ENCODE measurements at regions not wholly inside any gene's neighbourhood (a gene's known extent, or its start where the extent isn't known, plus 50 kb on each side); places are given as distances from the start of the nearest gene placed in this dataset.

DNA sequence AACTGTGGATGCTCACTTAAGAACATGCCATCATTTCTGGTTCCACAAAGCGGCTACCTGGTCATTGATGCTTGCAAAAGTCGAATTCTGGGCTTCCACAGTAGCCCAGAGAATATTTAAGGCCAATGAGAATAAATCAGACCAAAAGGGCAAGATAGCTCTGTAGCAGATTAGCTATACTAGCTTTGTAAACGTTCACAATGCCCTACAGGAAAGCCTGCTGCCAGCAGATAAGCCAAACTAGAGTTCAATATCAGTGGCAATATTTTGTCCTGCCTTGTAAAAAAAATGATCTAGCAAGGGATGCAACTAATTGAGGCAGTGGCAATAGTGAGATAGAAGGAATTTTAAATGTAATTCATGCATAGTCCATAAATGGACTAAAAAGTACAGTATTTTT, 387.7 kb upstream of the TEX13C start:
- H3K27ac Mint-ChIP-seq (ENCODE audit: unreplicated experiment): no peak overlapping the region
- no peak for DNase-seq (ENCODE audit: low read depth, low spot score)
- TF ChIP-seq, protein P1, sequence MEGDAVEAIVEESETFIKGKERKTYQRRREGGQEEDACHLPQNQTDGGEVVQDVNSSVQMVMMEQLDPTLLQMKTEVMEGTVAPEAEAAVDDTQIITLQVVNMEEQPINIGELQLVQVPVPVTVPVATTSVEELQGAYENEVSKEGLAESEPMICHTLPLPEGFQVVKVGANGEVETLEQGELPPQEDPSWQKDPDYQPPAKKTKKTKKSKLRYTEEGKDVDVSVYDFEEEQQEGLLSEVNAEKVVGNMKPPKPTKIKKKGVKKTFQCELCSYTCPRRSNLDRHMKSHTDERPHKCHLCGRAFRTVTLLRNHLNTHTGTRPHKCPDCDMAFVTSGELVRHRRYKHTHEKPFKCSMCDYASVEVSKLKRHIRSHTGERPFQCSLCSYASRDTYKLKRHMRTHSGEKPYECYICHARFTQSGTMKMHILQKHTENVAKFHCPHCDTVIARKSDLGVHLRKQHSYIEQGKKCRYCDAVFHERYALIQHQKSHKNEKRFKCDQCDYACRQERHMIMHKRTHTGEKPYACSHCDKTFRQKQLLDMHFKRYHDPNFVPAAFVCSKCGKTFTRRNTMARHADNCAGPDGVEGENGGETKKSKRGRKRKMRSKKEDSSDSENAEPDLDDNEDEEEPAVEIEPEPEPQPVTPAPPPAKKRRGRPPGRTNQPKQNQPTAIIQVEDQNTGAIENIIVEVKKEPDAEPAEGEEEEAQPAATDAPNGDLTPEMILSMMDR (conservative IDR thresholded peaks at IDR 0.05): no peak
- H3K4me1 Mint-ChIP-seq: peaks cover 3% of the 10 kb centered on the region
- no peak overlapping the region for H3K4me3 Mint-ChIP-seq
- H3K36me3 Mint-ChIP-seq (ENCODE audit: low read depth): no peaks in the 10 kb centered on the region
- no peaks in the 10 kb centered on the region for H3K9me3 Mint-ChIP-seq
- H3K27me3 Mint-ChIP-seq (ENCODE audit: low read depth): no peaks in the 10 kb centered on the region

DNA sequence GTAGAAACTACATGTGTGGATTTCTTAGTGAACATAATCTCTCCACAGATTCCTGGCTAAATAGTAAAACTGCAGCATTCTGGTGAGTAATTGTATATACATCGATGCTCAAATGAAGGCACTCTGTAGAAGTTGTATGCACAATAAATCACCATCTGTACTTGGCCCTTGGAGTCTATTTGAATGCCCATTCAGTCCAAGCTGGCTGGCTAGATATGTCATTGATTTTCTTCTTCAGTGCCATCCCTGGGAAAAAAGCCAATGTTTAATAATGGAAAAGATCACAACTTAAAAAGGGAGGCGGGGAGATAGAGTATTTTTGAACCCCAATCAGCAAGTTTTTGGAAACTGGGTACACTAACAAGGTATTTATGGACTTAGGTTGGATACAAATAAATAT, 381.0 kb upstream of the TEX13C start:
- DNase-seq (ENCODE audit: low read depth, low spot score): no peak
- TF ChIP-seq, protein P1 (conservative IDR thresholded peaks at IDR 0.05): no peak
- no peaks in the 10 kb centered on the region for H3K9me3 Mint-ChIP-seq
- H3K27me3 Mint-ChIP-seq (ENCODE audit: low read depth): no peaks in the 10 kb centered on the region
- no peak overlapping the region for H3K4me3 Mint-ChIP-seq
- no peak overlapping the region for H3K27ac Mint-ChIP-seq (ENCODE audit: unreplicated experiment)
- peaks cover 3% of the 10 kb centered on the region for H3K4me1 Mint-ChIP-seq
- H3K36me3 Mint-ChIP-seq (ENCODE audit: low read depth): no peaks in the 10 kb centered on the region

DNA sequence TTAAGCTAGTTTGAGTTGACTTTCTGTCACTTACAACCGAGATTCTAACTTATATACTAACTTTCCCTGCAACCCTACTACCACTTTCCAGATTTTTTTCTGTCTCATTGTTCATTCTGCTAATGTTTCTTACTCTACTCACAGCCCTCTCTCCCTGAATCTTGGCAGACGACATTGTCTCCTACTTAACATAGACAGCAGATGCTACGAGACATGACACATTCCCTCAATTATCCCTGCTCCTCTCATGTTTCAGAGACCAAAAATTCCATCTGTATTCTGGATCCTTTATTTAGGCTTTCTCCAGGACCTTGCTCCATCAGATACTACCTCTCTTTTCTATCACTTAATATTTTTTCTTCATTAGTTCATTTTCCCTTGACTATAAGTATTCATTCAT, 379.1 kb upstream of the TEX13C start:
- Mint-ChIP-seq H3K27ac (ENCODE audit: unreplicated experiment) (no peak overlapping the region), H3K36me3 (ENCODE audit: low read depth) (no peaks in the 10 kb centered on the region), H3K27me3 (ENCODE audit: low read depth) (no peaks in the 10 kb centered on the region), H3K9me3 (no peaks in the 10 kb centered on the region), H3K4me1 (no peaks in the 10 kb centered on the region), H3K4me3 (no peak overlapping the region)
- no peak for DNase-seq (ENCODE audit: low read depth, low spot score)
- TF ChIP-seq, protein P1 (conservative IDR thresholded peaks at IDR 0.05): no peak

DNA sequence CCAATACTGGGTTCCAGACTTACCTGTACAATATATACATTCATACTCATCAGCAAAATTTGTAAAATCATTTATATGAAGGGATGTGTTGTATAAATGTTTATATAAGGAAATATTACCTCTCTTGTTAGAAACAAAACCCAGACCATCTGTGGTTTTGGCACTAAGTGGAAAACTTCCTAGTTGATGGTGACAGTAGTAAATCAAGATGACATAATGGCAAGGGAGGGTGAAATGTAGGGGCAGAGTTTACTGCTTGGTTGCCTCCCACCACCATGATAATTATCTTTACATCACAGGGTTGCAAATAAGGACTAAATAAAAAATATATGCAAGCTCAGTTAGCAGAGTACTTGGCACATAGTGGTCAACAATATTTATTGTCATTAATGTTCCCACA, 365.3 kb upstream of the TEX13C start:
- no peak overlapping the region for H3K27ac Mint-ChIP-seq (ENCODE audit: unreplicated experiment)
- H3K4me1 Mint-ChIP-seq: peaks cover 8% of the 10 kb centered on the region
- H3K9me3 Mint-ChIP-seq: no peaks in the 10 kb centered on the region
- no peaks in the 10 kb centered on the region for H3K36me3 Mint-ChIP-seq (ENCODE audit: low read depth)
- DNase-seq (ENCODE audit: low read depth, low spot score): no peak
- TF ChIP-seq, protein P1 (conservative IDR thresholded peaks at IDR 0.05): no peak
- no peaks in the 10 kb centered on the region for H3K27me3 Mint-ChIP-seq (ENCODE audit: low read depth)
- H3K4me3 Mint-ChIP-seq: no peak overlapping the region

DNA sequence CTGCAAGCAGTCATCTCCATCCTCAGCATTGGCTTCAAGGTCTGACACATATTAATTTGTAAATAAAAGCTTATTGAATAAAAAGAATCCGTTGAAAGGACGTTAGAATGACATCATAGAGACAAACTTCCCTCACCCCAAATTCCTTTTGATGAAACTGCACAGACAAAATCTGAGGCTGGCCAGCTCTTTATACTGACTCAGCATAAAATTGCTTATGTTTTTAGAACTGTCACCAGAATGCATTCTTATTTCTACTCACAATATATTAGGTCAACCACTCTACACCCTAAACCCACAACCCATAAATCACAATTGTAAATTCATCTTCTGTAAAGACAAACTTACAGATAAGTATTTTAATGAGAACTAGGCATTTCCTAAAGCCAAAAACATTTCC, 359.2 kb upstream of the TEX13C start:
- no peaks in the 10 kb centered on the region for H3K9me3 Mint-ChIP-seq
- H3K4me1 Mint-ChIP-seq: no peaks in the 10 kb centered on the region
- H3K27ac Mint-ChIP-seq (ENCODE audit: unreplicated experiment): no peak overlapping the region
- H3K27me3 Mint-ChIP-seq (ENCODE audit: low read depth): no peaks in the 10 kb centered on the region
- TF ChIP-seq, protein P1 (conservative IDR thresholded peaks at IDR 0.05): no peak
- H3K4me3 Mint-ChIP-seq: no peak overlapping the region
- peaks cover 5% of the 10 kb centered on the region for H3K36me3 Mint-ChIP-seq (ENCODE audit: low read depth)
- DNase-seq (ENCODE audit: low read depth, low spot score): no peak

DNA sequence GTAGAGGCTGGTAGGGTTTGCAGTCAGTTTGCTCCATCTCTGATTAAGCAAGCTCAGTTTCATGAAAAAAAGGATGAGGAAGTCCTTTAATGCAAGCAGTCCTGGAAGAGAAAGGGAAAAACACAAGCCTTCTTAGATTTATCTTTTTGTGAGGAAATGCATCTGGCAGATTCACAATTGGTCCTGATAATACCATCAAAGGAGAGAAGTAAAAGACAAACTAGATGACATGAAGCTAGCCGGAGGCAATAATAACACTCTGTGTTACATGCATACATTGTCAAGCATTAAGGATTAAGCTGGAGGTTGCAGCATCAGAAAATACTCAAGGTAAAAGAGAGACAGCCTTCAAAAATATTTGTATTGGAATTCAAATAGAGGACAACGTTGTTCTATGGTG, 356.0 kb upstream of the TEX13C start, which contains the start of gene TENM1:
Gene TENM1, minus strand, starts transcription at position 101 of the 400 bp plus-strand sequence.
- TF ChIP-seq, protein P1 (conservative IDR thresholded peaks at IDR 0.05): no peak
- peaks cover 8% of the 10 kb centered on the region for H3K9me3 Mint-ChIP-seq
- H3K4me3 Mint-ChIP-seq: no peak within 1 kb of the TSS
- peaks cover 5% of the 10 kb centered on the region for H3K36me3 Mint-ChIP-seq (ENCODE audit: low read depth)
- no peaks in the 10 kb centered on the region for H3K4me1 Mint-ChIP-seq
- DNase-seq (ENCODE audit: low read depth, low spot score): no peak
- H3K27me3 Mint-ChIP-seq (ENCODE audit: low read depth): no peaks in the 10 kb centered on the region
- no peak within 1 kb of the TSS for H3K27ac Mint-ChIP-seq (ENCODE audit: unreplicated experiment)

Data from neural crest cell (in vitro differentiated cells).